K562 (cell line): ENCODE measurements at regions not wholly inside any gene's neighbourhood (a gene's known extent, or its start where the extent isn't known, plus 50 kb on each side); places are given as distances from the start of the nearest gene placed in this dataset.

Source experiments
- ATAC-seq: fragments of 200-7000 bp; cut with Tn5 transposase; 3 replicates; pipeline ENCODE4 v1.9.1; 2020; ENCODE audit warnings: moderate library complexity
- BruUV-seq: library from RNA; stranded (reverse); fragments of 400-500 nt; replicated peaks from 2 replicates; lab custom pipeline; 2021; lab: Mats Ljungman, UMichigan
- CTCF ChIA-PET: fragments of 300-600 bp; formaldehyde crosslinking; extraction: SDS; loops from one replicate; lab custom pipeline; 2021; ENCODE audit warnings: low intra/inter-chr PET ratio; lab: Yijun Ruan, JAX
- POLR2A ChIA-PET: fragments of 300-600, 350-650 bp; sonication (Branson Sonifier 250); formaldehyde crosslinking; extraction: SDS; loops from one replicate; lab custom pipeline; 2021; ENCODE audit warnings: antibody characterized with exemption, inconsistent platforms; lab: Yijun Ruan, JAX
- DNase-seq, 4 experiments: peaks; one replicate each; pipeline versions ENCODE4 v3.0.0 to v3.0.0-alpha.2; 2011 to 2018; ENCODE audit warnings: low spot score in 3 of 4, mixed read lengths in 3 of 4; ENCODE audit errors: extremely low read depth in 1 of 4
- FAIRE-seq: peaks from 2 replicates; lab custom pipeline; 2011; peaks lifted over from hg19 to GRCh38; lab: Jason Lieb, UNC
- H2AFZ ChIP-seq: 2 replicates; pipeline ENCODE4 v1.6.0; 2011; ENCODE audit warnings: low read depth, low read length, control low read depth, inconsistent platforms
- H3K27ac ChIP-seq: fragments of 200-600 bp; 3 replicates; pipeline ENCODE4 v1.8.0; 2011; ENCODE audit warnings: low read depth, mild to moderate bottlenecking, control low read depth, inconsistent platforms, low read length, moderate library complexity, mixed read lengths; ENCODE audit errors: extremely low read depth
- H3K27me3 ChIP-seq, 2 experiments: fragments of 300-600 bp in 1 of 2; 2 replicates in 1 of 2; 3 replicates in 1 of 2; pipeline versions ENCODE4 v1.6.0 to v1.8.0; 2011; ENCODE audit warnings: inconsistent platforms in 2 of 2, low read length in 2 of 2, mild to moderate bottlenecking in 1 of 2, mixed read lengths in 1 of 2, moderate library complexity in 1 of 2; ENCODE audit not compliant: control insufficient read depth in 2 of 2, insufficient read depth in 2 of 2
- H3K36me3 ChIP-seq: fragments of 300-600 bp; 3 replicates; pipeline ENCODE4 v1.8.0; 2011; ENCODE audit warnings: mild to moderate bottlenecking, low read length, inconsistent platforms; ENCODE audit not compliant: control insufficient read depth, insufficient read depth
- H3K4me1 ChIP-seq, 2 experiments: fragments of 200-600 bp in 1 of 2; replicated peaks in 1 of 2; 2 replicates in 1 of 2; 3 replicates in 1 of 2; pipeline versions ENCODE4 v1.5.1 to v1.8.0; 2011; ENCODE audit warnings: inconsistent platforms in 2 of 2, low read length in 2 of 2, mild to moderate bottlenecking in 1 of 2, mixed read lengths in 1 of 2, moderate library complexity in 1 of 2; ENCODE audit not compliant: control insufficient read depth in 2 of 2, insufficient read depth in 2 of 2
- H3K4me2 ChIP-seq: 2 replicates; pipeline ENCODE4 v1.6.1; 2011; ENCODE audit warnings: low read length, control low read depth, inconsistent platforms, mixed read lengths; ENCODE audit not compliant: insufficient read depth
- H3K4me3 ChIP-seq: fragments of 200-600 bp; sonication (generic), shearing (Covaris generic); 2 replicates; pipeline ENCODE4 v1.5.1; 2016; ENCODE audit warnings: control low read depth, inconsistent platforms
- H3K79me2 ChIP-seq: fragments of 200-600 bp; 3 replicates; pipeline ENCODE4 v1.8.0; 2011; ENCODE audit warnings: low read length, inconsistent platforms; ENCODE audit not compliant: control insufficient read depth, insufficient read depth
- H3K9ac ChIP-seq, 2 experiments: 2 replicates each; pipeline versions ENCODE4 v1.6.0 to v1.6.1; 2011; ENCODE audit warnings: low read depth in 2 of 2, low read length in 2 of 2, control low read depth in 1 of 2, inconsistent platforms in 1 of 2, mild to moderate bottlenecking in 1 of 2, mixed read lengths in 1 of 2; ENCODE audit not compliant: insufficient read depth in 1 of 2
- H3K9me1 ChIP-seq: one replicate; pipeline ENCODE4 v1.6.0; 2011; ENCODE audit warnings: inconsistent platforms, mild to moderate bottlenecking, low read length, moderate library complexity; ENCODE audit not compliant: control insufficient read depth, insufficient read depth
- H3K9me3 ChIP-seq: replicated peaks from 2 replicates; pipeline ENCODE4 v1.5.1; 2011; ENCODE audit warnings: low read depth, low read length, inconsistent platforms; ENCODE audit not compliant: control insufficient read depth, insufficient read depth
- H4K20me1 ChIP-seq: replicated peaks from 2 replicates; pipeline ENCODE4 v1.6.1; 2011; ENCODE audit warnings: low read length, inconsistent platforms, mixed read lengths; ENCODE audit not compliant: control insufficient read depth, insufficient read depth
- BACH1 ChIP-seq: fragments of 200-800 bp; sonication (Bioruptor generic); IDR thresholded peaks from 2 replicates; pipeline ENCODE4 v1.6.1; 2016; ENCODE audit warnings: missing genetic modification characterization, missing compliant biosample characterization
- FOXA1 ChIP-seq: fragments of 450-650 bp; IDR thresholded peaks from 2 replicates; pipeline ENCODE4 v1.6.1; 2016; ENCODE audit warnings: mild to moderate bottlenecking, borderline replicate concordance
- GATAD2A ChIP-seq: fragments of 450-650 bp; IDR thresholded peaks from 2 replicates; pipeline ENCODE4 v1.6.1; 2017
- GTF2F1 ChIP-seq: IDR thresholded peaks from 2 replicates; pipeline ENCODE4 v1.6.1; 2011; ENCODE audit warnings: low read depth, low read length, improper control_type of control experiment
- POLR2AphosphoS5 ChIP-seq: IDR thresholded peaks from 2 replicates; pipeline ENCODE4 v1.6.1; 2011; ENCODE audit warnings: mild to moderate bottlenecking, low read depth, low read length, moderate library complexity; ENCODE audit not compliant: control insufficient read depth, insufficient read depth
- POU5F1 ChIP-seq: fragments of 150-350 bp; IDR thresholded peaks from 2 replicates; pipeline ENCODE4 v1.6.1; 2014; ENCODE audit warnings: borderline replicate concordance, low read length, low read depth, mild to moderate bottlenecking; ENCODE audit not compliant: partially characterized antibody
- PTRF ChIP-seq: fragments of 450-650 bp; IDR thresholded peaks from 2 replicates; pipeline ENCODE4 v1.6.1; 2016; ENCODE audit warnings: mild to moderate bottlenecking, missing genetic modification characterization, missing compliant biosample characterization
- ZFP30 ChIP-seq: fragments of 250-450 bp; sonication (Bioruptor Pico); IDR thresholded peaks from 2 replicates; pipeline ENCODE4 v1.8.0; 2022; ENCODE audit warnings: moderate library complexity, mild to moderate bottlenecking, inconsistent platforms, borderline replicate concordance
- ZNF655 ChIP-seq: fragments of 250-450 bp; sonication (Bioruptor Pico); IDR thresholded peaks from 2 replicates; pipeline ENCODE4 v1.5.0; 2021
- ZNF77 ChIP-seq: fragments of 250-450 bp; sonication (Bioruptor Pico); IDR thresholded peaks from 2 replicates; pipeline ENCODE4 v1.5.0; 2020
- WGBS: fragments of 100-300 bp; shearing (Covaris generic); methylation state at CpG from one replicate; pipeline ENCODE4 v1.1.6; 2016; ENCODE audit warnings: low coverage, mixed read lengths; ENCODE audit not compliant: insufficient coverage; ENCODE audit errors: missing lambda C conversion rate; 5-methylcytosine and 5-hydroxymethylcytosine counted together
- in situ Hi-C: fragments of 300-500 bp; cut with MboI; formaldehyde crosslinking; loops from 4 replicates; pipeline ENCODE4 v1.15.0; 2018; ENCODE audit warnings: inconsistent platforms, mixed read lengths
- intact Hi-C: fragments of 100-400 bp; cut with micrococcal nuclease; formaldehyde crosslinking; loops from 2 replicates; pipeline ENCODE4 v1.14.2; 2022
- TF ChIP-seq, protein P1 (sequence below): fragments of 450-650 bp; formaldehyde crosslinking; IDR thresholded peaks from 2 replicates; pipeline ENCODE4 v1.4.0; 2020; ENCODE audit warnings: mild to moderate bottlenecking, moderate library complexity

DNA sequence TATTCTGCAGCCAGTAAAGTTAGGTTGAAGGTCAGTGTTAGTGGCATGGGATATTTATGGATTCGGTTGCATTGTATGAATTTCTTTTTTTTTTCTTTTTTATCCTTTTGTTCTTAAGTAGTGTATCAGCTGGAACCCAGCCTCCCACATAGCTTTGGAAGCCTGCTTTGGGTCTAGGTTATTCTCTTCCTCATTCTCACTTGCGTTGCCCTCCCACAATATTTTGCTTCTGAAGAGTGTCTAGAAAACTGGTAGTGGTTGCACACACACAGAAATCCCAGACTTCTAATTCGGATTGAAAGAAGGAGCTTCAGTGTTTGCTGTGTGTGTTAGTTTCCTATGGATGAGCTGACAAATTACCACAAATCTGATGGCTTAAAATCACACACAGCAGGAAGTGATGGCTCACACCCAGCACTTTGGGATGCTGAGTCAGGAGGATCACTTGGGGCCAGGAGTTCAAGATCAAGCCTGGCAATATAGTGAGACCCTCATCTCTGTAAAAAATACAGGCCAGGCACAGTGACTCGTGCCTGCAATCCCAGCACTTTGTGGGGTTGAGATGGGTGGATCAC, 104.8 kb downstream of the ARL4C start:
- in situ Hi-C loops (no loop called here), intact Hi-C loops (no loop called here)
- H3K79me2 ChIP-seq, result no peaks in the 10 kb centered on the region
- H3K4me2 ChIP-seq, result no peak overlapping the region
- no TSS peak for BruUV-seq
- POLR2A ChIA-PET, result no interaction called here
- DNase-seq (no peak), ATAC-seq (no peak), FAIRE-seq (no peak)
- H3K9me3 ChIP-seq, result no peaks in the 10 kb centered on the region
- TF ChIP-seq POLR2AphosphoS5 (no peak), ZNF77 (no peak)
- no peak overlapping the region for H3K4me3 ChIP-seq
- no peak overlapping the region for H3K27ac ChIP-seq
- CTCF ChIA-PET, result no interaction called here
- H3K36me3 ChIP-seq, result no peaks in the 10 kb centered on the region
- H3K27me3 ChIP-seq, result peaks cover 0 to 5% of the 10 kb centered on the region in 2 experiments; a peak in 1 of 5 replicates
- no peak overlapping the region for H2AFZ ChIP-seq
- H3K4me1 ChIP-seq, result no peaks in the 10 kb centered on the region
- 0% methylated on average over 3 of the region's 4 CpGs for WGBS
- no peak overlapping the region for H3K9ac ChIP-seq
- no peaks in the 10 kb centered on the region for H4K20me1 ChIP-seq
- no peaks in the 10 kb centered on the region for H3K9me1 ChIP-seq

- H3K27ac ChIP-seq, result no peak overlapping the region
- ChIA-PET POLR2A (no interaction called here), CTCF (no interaction called here)
- no peaks in the 10 kb centered on the region for H3K79me2 ChIP-seq
- no peaks in the 10 kb centered on the region for H4K20me1 ChIP-seq
- intact Hi-C loops, result no loop called here
- no peaks in the 10 kb centered on the region for H3K9me3 ChIP-seq
- DNase-seq, result no peak
- 0% methylated on average over 3 of the region's 3 CpGs for WGBS
- no peak overlapping the region for H3K4me2 ChIP-seq
- no peak for TF ChIP-seq GATAD2A
- TF ChIP-seq PTRF (tag), result no peak
- TF ChIP-seq FOXA1, result no peak
- no peak for TF ChIP-seq ZFP30 (CRISPR knock-in tag)
- TF ChIP-seq BACH1 (tag), result no peak
- TF ChIP-seq, protein P1, sequence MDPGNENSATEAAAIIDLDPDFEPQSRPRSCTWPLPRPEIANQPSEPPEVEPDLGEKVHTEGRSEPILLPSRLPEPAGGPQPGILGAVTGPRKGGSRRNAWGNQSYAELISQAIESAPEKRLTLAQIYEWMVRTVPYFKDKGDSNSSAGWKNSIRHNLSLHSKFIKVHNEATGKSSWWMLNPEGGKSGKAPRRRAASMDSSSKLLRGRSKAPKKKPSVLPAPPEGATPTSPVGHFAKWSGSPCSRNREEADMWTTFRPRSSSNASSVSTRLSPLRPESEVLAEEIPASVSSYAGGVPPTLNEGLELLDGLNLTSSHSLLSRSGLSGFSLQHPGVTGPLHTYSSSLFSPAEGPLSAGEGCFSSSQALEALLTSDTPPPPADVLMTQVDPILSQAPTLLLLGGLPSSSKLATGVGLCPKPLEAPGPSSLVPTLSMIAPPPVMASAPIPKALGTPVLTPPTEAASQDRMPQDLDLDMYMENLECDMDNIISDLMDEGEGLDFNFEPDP, result no peak
- no peak for TF ChIP-seq POU5F1
- no peak for TF ChIP-seq GTF2F1
- TF ChIP-seq ZNF655, result no peak
- no peak overlapping the region for H2AFZ ChIP-seq
- no peak overlapping the region for H3K4me3 ChIP-seq
- no TSS peak for BruUV-seq
- H3K4me1 ChIP-seq, result no peaks in the 10 kb centered on the region
- H3K27me3 ChIP-seq, result peaks cover 0 to 5% of the 10 kb centered on the region in 2 experiments; a peak in 1 of 5 replicates
- H3K36me3 ChIP-seq, result no peaks in the 10 kb centered on the region
- no peaks in the 10 kb centered on the region for H3K9me1 ChIP-seq
- no peak overlapping the region for H3K9ac ChIP-seq
- FAIRE-seq, result no peak
- in situ Hi-C loops, result no loop called here
- no peak for ATAC-seq
Observed at GRCh38 chr2:234391625-234392024, 105.3 kb downstream of the ARL4C start.
